AG08395 (cell line): ENCODE measurements at regions not wholly inside any gene's neighbourhood (a gene's known extent, or its start where the extent isn't known, plus 50 kb on each side); places are given as distances from the start of the nearest gene placed in this dataset.

ENCODE experiments used
- DNase-seq: peaks from one replicate; pipeline ENCODE4 v3.0.0; 2012; ENCODE audit warnings: mixed read lengths, low spot score

- no peak for DNase-seq
Measured at GRCh38 chr12:131604859-131605258, 106.0 kb upstream of the SFSWAP start.

GRCh38 chr12:131605304-131605829, 105.5 kb upstream of the SFSWAP start:
- no peak for DNase-seq

GRCh38 chr12:131606218-131606901, 104.5 kb upstream of the SFSWAP start:
- no peak for DNase-seq

- DNase-seq = no peak
Measured at GRCh38 chr12:131607658-131608447, 103.0 kb upstream of the SFSWAP start.

GRCh38 chr12:131608740-131609690, 101.9 kb upstream of the SFSWAP start:
- peak; percentile 85 for DNase-seq

- DNase-seq = no peak
Measured at GRCh38 chr12:131609762-131610161, 101.1 kb upstream of the SFSWAP start.

- no peak for DNase-seq
Measured at GRCh38 chr12:131610181-131610580, 100.7 kb upstream of the SFSWAP start.

- DNase-seq = no peak
Measured at GRCh38 chr12:131610891-131611290, 100.0 kb upstream of the SFSWAP start.

GRCh38 chr12:131611416-131612091, 99.3 kb upstream of the SFSWAP start:
- DNase-seq = no peak

- no peak for DNase-seq
Measured at GRCh38 chr12:131612092-131612755, 98.7 kb upstream of the SFSWAP start.

GRCh38 chr12:131613186-131613585, 97.7 kb upstream of the SFSWAP start:
- no peak for DNase-seq

GRCh38 chr12:131613678-131614077, 97.2 kb upstream of the SFSWAP start:
- no peak for DNase-seq

- DNase-seq = peak; percentile 29
Measured at GRCh38 chr12:131615326-131616042, 95.4 kb upstream of the SFSWAP start.

- DNase-seq = no peak
Measured at GRCh38 chr12:131616043-131616700, 94.7 kb upstream of the SFSWAP start.

- DNase-seq = no peak
Measured at GRCh38 chr12:131616738-131617137, 94.2 kb upstream of the SFSWAP start.

GRCh38 chr12:131617179-131617578, 93.7 kb upstream of the SFSWAP start:
- no peak for DNase-seq

- no peak for DNase-seq
Measured at GRCh38 chr12:131617596-131618302, 93.1 kb upstream of the SFSWAP start.

- no peak for DNase-seq
Measured at GRCh38 chr12:131618303-131618658, 92.6 kb upstream of the SFSWAP start.

- no peak for DNase-seq
Measured at GRCh38 chr12:131618701-131619100, 92.2 kb upstream of the SFSWAP start.
